Hematopoietic multipotent progenitor cell treated with erythropoietin and hydrocortisone succinate and interleukin-3 and kit ligand, for 6 days (in vitro differentiated cells): ENCODE measurements at regions not wholly inside any gene's neighbourhood (a gene's known extent, or its start where the extent isn't known, plus 50 kb on each side); places are given as distances from the start of the nearest gene placed in this dataset.
A peak's percentile ranks its signal among the peaks of the same experiment; 100 is the strongest.

ENCODE experiments used
- DNase-seq: peaks from one replicate; pipeline ENCODE4 v3.0.0-alpha.2; 2015

DNA sequence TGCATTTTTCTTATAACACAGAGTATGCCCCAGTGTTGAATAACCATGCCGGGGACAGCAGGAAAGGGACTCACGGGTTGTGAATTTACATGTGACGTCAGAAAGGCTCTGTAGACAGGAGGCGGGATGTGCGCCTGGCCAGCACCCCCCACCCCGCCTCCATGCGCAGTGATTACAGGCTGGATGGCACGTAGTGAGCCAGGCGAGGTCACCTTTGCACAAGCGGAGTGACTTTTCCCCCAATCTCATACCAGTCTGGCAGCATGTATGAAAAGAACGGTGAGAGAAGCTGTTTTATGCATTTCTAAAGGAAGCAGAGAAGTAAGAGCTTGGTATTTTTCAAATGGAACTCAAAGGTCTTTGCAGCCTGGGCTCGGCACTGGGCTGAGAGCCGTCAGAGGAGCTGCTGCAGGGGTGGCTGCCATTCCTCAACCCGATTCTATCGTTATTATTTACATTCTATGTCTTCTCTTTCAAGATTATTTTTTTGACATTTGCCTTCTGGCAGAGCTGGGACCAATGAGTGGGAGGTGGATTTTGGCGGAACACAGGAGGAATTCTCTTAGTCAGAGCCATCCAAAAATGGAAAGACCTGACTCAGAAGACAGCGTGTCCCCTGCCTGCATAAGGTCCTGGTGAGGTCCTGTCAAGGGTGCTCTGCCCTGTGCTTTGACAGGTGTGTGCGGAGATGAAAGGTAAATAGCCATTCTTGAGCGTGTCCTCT lies 115.6 kb upstream of the SLC45A1 start:
- no peak for DNase-seq

DNA sequence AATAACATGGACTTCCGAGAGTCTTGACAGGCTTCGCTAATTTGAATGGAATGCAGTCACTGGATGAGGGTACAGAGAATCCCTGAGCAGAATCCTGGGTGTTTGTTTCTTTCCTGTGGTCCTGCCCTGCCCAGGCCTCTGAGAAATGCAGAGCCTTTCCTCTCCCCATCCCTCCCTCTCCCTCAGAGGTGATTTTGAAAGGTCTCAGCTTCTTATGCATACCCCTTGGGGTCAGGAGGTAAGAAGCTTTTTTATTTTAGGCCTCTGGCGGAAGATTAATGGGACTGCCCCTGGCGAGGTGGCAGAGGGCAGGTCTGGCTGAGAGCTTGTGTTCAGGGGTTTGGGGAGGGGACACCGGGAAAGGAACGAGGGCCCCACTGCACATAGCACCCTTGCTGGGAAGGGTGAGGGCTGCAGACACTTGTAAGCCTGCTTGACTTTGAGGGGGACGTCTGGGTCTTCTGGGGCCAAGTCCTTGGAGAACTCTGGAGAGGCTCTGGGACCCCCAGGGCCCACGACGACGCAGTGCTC lies 116.5 kb upstream of the SLC45A1 start:
- no peak for DNase-seq

DNA sequence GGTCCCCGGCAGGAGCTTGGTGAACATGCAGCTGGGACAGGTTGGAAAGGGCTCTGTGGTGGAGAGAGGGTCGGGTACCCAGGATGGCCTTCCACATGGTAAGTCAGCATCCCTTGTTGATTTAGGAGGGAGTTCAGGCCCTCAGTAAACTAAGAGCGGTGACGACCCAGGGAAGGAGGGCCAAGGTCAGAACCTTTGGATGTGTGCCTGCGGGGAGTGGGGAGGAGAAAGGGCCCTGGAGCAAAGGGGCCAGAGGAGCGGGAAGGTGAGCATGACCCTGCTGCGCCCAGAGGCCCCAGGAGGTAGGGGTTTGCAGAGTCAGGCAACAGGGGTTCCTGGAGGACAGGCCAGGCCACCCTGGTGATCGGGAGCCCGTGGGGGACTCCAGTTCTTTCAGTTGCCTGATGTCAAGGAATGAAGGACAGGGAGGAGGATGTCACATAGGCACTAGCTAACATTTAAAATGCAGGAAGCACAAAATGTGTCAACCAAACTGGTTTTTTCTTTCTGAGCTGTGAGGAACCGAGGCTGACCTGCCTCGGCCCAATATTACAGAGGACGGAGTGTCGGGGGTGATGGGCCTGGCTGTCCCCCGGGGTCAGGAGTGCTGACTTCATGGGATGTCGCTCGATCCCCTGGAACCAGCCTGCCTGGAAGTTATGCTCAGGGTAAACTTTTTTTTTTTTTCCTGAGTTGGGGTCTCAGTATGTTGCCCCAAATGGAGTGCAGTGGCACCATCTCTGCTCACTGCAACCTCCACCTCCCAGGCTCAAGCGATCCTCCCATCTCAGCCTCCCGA lies 117.4 kb upstream of the SLC45A1 start:
- no peak for DNase-seq

DNA sequence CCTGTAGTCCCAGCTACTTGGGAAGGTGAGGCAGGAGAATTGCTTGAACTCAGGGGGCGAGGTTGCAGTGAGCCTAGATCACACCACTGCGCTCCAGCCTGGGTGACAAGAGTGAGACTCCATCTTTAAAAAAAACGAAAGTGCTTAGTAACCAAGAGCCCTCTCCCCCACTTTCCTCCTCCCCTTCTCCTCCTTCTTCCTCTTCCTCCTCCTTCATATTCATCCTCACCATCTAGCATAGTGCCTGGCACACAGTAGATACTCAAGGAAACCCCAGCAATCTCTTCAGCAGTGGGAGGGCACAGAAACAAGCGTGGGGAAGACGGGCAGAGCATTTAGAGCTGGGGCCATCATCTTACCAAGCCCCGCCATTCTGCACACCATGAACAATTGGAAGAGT lies 119.4 kb upstream of the SLC45A1 start:
- no peak for DNase-seq

DNA sequence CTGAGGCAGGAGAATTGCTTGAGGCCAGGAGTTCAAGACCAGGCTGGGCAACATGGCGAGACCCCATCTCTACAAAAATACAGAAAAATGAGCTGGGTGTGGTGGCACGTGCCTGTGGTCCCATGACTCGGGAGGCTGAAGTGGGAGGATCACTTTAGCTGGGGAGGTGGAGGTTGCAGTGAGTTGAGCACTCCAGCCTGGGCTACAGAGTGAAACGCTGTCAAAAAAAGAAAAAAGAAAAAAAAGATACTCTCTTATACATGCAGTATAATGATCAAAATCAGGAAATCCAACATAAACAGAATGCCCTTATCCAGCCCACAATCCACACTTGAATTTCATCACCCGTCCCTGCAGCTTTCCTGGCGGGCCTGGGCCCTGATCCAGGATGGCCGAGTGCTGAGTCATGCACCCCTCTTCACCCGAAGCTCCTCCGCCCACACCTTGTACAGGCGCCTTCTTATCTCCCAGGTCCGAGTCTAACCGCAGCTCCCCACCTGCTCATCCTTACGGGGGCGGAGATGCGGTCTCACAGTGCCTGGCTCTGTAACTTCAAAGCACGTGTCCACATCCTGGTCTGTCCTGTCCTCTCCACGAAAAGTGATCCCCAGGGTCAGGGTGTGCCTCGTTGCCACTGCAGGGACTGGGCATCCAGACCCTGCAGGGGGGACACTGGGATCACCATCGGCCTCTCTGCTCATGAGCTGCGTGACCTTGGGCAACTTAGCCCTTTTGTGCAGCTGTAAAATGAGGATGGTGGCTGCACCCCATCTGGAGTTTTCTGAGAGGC lies 120.2 kb upstream of the SLC45A1 start:
- peak; percentile 74 for DNase-seq

DNA sequence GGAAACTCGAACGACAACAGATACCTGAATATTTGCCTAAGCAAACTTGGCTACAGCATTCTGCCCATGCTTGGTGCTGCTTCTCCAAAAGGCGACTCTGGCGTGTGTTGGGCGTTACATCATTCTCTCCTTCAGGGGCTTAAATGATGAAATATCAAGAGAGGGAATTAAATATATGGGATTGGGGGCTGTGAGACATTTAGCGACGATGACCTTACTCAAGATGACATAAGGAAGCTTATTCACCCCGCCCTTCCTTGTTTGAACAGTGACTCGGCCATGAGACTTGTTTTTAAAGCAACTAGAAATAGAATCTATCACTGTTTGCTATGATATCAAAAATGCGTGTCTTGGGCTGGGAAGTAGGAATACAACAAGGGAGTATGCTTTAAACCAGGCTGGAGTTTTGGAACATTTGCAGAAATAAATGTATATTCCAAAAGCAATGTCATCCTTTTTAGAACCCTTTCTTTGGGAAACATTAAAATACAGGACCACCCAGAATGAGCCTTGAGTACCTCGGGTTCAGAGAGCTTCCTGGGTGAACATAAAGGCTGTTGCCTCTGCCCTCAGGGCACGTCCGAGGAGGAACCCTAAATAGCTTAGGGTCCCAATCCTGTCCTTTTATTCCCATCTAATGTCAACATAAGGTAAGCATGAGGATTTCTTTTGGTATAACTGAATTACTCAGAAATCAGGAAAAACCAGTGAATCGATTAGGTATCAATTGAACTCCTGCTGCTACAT lies 123.3 kb upstream of the SLC45A1 start:
- no peak for DNase-seq

DNA sequence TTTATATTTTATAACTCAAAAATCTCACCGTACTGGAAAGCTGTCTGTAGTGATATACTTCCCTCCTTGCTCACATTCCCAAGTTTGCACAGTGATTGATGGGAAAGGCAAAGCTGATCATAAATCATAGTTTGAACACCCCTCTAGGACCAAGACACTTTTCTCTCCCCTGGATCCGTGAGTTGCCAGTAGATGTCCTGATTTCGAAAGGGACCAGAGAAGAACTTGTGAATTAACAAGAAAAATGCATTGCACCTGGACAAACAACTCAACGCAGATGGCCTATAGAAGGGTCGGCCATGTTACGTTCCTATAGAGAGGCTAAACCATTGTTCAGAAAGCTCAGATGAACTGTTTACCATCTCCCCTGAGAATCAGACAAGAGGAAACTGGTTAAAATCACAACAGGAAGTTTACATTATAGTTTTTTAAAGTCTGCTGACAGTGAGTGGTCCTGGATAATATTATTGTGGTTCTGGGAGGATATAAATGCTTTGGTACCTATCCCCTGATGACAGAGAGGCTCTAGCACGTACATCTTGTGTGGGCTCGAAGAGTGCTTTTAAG lies 124.0 kb upstream of the SLC45A1 start:
- no peak for DNase-seq

DNA sequence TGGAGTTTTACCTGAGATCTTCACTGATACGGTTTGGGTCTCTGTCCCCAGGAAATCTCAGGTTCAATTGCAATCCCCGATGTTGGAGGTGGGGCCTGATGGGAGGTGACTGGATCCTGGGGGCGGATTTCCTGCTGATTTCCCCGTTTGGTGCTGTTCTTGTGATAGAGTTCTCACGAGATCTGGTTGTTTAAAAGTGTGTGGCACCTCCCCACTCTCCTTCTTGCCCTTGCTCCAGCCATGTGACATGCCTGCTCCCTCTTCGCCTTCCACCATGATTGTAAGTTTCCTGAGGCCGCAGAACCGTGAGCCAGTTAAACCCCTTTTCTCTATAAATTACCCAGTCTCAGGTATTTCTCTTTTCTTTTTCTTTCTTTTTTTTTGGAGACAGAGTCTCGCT lies 126.4 kb upstream of the SLC45A1 start:
- DNase-seq = no peak

DNA sequence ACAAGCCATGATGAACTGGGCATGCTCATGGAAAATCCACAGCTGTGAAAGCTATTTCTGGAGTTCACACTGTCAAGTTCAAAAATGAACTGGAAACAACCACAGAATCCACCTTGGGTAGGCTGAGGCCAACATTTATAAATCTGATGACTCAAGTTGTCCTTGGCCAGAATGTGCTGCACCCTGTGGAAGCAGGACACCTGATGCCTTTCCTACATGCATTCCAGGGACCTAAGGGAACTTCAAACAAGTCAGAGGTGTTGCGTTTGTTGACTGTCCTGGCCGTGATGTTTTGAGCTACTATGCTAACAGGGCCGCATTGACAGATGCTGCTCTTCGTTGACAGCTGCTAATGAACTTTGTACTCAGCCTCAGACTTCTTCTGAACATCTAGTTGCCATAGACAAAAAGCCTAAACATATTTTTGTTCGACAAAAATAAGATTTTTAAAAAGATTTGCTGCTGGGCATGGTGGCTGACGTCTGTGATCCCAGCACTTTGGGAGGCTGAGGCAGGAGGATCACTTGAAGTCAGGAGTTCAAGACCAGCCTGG lies 127.9 kb upstream of the SLC45A1 start:
- DNase-seq = no peak

DNA sequence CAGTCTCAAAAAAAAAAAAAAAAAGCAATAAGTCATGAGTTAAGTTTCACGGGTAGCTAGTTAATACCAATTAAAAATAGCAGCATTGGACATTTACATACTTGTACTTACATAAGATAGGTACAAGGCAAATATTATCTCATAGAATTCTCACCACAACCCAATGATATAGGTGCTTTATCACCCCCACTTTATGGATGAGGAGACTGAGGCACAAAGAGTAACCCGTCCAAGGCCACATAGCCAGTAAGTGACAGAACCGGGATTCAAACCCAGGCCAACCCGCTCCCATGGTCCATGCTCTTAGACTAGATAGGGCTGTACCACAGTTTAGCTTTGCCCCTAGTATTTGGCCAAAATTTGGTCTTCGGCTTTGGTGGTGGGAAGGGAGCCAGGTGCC lies 132.5 kb upstream of the SLC45A1 start:
- DNase-seq = no peak

DNA sequence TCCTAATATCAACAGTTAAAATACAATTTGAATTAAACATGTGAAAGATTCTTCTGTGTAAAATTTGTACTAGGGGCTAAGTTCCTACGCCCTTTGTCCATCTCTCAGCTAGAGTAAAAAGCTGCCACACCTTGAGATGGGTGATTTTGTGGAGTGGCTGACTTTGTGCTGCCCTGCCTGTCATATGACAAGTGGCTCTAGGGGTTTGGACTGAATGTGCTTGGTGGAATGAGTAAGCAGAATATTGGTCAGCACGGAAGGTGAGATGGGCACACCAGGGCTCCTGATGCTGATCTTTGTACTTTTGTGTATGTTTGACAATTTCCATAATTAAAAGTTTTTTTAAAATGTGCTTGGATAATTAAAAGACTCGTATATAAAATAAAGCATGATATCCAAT lies 133.6 kb upstream of the SLC45A1 start:
- no peak for DNase-seq

DNA sequence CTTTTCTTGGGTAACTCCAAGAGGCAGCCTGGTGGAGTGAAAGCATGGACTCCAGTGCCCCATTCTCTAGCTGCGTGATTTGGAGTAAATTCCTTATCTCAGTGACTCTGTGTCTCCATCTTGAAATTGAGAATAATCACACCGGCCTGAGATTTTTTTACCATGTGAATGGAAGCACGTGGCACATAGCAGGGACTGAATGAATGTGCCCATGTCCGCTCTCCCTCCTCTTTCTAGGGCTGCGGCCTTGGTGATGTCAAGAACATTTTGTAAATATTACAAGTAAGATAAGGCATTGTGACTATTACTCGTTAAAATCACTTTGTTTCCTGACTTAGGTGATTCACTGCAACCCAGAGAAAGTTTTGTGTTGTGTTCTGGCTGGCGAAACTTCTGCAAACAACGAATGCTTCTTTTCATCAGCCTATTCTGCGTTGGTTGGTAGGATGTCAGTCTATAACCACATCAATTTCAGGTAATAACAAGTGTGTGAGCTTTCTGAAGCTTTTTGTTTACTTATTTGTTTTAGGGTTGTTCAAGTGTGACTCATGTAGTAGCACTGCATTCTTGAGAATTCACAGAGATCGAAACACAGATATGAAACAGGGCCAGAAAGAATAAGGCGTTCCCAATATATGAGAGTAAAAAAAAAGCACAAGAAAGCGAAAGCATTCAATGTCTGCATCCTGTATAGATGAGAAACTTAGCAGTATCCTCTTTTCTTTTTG lies 135.7 kb upstream of the SLC45A1 start:
- no peak for DNase-seq

DNA sequence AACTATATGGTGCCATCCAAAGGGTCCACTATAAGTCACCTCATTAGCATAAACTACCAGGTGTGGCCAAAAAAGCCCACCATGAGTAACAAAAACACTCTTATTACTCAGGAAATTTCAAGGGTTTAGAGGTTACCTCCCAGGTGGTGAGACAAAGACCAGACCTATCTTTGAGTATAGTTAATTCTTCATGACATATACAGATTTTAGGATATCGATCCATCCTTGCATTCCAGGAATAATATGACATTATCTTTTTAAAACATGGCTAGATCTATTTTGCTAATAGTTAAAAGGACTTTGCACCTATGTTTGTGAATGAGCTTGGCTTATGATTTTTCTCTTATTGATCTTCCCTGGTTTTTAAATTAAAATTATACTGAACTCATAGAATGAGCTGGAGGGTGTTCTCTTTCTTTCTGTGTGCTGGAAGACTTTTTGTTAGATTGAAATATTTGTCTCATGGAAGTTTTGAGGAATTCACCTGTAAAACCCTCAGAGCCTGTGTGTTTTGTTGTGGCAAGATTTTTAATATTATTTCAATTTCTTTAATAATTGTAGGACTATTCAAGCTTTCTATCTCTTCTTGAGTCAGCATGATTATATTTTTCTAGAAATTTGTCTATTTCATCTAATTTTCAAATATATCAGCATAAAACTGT lies 138.7 kb upstream of the SLC45A1 start:
- DNase-seq = no peak

DNA sequence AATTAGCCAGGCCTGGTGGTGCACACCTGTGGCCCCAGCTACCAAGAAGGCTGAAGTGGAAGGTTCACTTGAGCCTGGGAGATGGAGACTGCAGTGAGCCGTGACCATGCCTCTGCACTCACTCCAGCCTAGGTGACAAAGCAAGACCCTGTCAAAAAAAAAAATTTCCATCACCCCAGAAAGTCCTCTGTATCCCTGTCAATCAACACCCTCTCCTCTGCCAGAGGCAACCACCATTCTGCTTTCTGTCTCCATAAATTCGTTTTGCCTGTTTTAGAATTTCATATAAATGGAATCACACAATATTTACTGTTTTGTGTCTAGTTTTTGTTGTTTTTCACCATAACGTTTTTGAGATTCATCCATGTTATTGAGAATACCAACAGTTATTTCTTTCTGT lies 141.6 kb upstream of the SLC45A1 start:
- DNase-seq = no peak

DNA sequence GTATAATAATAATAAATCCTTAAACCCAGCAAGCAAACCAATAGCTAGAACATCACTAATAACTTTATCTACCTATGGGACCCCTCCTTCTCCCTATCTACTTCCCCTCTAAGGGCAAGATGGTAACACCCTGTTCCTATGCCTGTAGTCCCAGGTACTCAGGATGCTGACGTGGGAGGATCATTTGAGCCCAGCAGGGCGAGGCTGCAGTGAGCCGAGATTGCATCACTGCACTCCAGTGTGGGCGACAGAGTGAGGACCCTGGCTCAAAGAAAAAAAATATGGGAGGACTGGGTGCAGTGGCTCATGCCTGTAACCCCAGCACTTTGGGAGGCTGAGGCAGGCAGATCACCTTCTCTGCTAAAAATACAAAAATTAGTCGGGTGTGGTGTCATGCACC lies 143.1 kb upstream of the SLC45A1 start:
- no peak for DNase-seq

DNA sequence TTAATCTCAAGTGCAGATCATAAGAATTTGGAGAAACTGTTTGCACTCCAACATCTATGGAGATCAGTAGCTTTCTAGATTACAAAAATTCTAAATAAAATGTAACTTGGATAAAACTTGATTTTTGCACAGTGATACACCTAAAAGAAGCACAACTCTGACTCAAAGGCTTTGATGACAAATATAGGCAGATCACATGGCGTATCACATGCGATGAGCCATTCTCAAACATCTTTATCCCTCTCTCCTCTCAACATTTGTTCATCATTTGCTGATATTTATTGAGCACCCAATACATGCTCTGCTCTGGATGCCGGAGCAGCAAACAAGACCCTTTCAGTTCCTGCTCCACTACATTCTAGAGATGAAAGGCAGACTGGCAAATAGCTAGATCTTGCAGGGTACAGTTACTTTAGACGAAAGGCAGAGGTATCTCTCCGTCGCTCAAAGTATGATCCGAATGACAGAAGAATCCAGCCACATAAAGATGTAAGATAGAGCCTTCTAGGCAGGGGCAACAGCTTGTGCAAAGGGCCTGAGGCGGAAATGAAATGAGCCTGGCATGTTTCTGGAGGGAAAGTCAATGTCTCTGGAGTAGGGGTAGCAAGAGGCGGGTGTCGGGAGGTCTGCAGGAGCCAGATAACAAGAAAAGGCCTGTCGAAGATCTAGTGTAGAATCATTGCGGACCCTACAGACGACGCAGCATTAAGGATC lies 145.8 kb upstream of the ERRFI1 start:
- no peak for DNase-seq

DNA sequence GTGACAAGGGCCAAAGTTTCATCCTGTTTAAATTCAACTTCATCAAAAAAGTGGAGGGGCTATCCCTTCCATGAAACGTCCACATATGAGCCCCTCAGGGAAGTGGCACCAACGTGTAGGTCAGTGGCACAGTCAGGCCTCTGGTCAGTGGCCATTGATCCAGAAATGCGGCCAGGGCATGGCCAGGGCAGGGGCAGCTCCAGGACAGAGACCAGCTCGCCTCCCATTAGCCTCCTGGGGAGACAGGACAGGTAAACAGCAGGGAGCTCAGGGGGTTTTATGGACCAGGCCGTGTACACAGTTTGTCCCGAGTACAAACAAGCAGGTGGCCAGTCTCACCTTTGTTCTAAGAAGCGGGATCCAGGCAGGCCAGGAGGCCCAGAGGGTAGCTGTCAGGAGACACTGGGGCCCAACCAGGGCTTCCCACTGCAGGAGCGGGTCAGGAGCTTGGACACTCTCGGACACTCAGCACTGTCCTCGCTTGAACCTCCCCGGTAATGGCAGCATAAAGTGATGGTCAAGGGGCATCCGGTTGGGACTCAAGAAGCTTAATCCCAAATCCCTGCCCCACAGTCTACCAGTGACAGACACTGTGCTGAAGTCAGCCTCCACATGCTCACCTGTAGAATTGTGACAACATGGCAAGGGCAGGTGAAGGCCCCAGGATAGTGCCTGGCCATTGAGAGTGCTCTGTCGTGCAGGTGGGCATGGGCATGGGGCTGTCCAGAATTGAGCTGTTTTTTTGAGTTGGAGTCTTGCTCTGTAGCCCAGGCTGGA lies 144.1 kb upstream of the ERRFI1 start:
- DNase-seq = no peak

DNA sequence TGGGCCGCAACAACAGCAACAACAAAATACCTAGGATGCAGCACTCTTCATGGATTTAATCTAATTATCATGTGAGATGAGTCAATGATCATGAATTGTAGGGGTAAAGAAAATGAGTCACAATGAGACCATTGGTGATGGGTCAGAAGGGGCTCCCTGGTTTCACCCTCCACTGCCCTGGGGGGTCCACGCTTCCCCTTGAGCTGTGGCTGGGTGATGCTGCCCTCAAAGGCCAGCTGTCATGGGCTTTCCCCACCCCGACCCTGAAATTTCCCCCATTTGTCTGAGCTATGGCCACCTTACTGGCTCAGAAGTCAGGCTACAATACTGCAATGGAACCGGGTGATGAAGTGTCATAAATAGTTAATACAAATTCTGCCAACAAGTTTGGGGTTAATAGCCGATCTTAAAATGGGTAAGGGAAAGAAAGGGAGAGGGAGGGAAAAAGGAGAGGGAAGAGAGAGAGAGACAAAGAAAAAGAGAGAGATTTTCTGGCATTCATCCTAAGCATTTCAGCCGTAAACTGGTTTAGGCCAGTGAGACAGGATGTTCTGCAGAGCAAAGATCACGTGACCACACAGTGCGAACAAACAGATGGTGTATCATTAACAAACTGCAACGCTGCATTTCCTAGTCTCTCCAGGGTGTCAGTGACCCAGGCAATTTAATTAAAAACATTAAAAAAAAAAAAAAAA lies 143.4 kb upstream of the ERRFI1 start:
- DNase-seq = peak; percentile 51

DNA sequence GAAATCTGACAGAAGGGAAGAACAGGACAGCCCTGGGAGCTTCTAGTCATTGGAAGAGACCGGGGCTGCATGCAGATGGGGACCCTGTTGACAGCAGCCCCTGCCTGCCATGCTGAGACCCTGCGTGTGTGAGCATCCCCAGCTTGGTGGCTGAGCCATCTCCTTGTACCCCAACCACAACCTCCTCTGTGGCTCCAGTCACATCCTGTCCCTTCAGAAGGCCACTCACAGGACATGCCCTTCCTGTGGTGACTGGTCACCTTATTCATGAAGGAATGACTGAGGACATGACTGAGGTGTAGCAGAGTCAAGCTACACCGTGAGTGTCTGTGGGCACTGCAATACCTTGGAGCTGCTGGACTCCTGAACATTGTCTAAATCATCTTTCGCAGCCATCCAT lies 141.8 kb upstream of the ERRFI1 start:
- no peak for DNase-seq
